ENCODE measurements at regions not wholly inside any gene's neighbourhood (a gene's known extent, or its start where the extent isn't known, plus 50 kb on each side); places are given as distances from the start of the nearest gene placed in this dataset.

DNA sequence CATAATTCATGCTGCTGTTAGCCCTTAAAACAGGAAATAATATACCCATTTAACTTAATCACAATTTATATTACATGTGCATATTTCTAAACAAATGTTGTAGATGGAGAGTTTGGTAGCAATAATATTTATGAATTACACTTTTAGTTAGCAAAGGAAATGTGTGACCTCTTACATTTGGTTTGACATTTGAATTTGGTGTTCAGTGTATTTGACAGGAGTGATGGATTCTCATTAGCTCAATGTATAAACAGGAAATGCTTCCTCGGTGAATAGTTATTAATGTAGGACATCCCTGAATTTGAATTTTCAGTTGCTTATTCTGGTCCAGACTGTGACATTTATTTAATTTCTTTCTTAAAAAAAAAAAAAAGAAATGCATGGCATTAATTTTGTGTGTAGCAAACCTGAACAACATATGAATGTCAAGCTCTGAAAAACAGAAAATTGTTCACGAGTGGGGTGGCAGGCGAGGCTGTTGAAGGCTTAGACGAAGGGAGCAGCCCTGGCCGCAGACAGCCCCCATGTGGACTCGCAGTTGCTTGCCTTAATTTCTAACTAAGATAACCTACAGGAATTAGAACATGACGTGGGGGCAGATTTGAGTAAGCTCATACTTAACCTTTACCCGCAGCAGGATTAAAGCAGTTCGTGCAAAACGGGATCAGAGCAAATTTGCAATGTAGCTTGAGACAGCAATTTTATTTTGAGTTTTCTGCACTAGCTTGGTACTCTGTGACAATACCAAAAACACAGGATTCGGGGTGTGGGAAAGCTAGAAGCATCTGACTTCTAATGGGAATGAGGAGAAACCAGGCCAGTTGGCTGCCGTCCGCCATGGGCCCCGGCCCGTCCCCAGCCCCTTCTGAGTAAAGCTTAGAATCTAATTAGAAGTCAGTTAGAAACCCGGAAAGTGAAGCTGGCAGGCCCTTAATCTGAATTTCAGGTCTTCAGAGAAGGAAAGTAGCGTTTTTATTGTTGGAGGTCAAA is 134.3 kb downstream of the MACROH2A1 start (continued):
- TF ChIP-seq ZNF670 (CRISPR knock-in tag; IDR thresholded peaks at IDR 0.05; ENCODE audit: borderline replicate concordance): no peak
- no peak for TF ChIP-seq ARNTL (CRISPR knock-in tag; IDR thresholded peaks at IDR 0.05)
- peak; percentile 39; the same call in 1 of the 2 replicates for TF ChIP-seq POLR2G (IDR thresholded peaks at IDR 0.05; ENCODE audit: low read depth, low read length)
- TF ChIP-seq, protein P1, sequence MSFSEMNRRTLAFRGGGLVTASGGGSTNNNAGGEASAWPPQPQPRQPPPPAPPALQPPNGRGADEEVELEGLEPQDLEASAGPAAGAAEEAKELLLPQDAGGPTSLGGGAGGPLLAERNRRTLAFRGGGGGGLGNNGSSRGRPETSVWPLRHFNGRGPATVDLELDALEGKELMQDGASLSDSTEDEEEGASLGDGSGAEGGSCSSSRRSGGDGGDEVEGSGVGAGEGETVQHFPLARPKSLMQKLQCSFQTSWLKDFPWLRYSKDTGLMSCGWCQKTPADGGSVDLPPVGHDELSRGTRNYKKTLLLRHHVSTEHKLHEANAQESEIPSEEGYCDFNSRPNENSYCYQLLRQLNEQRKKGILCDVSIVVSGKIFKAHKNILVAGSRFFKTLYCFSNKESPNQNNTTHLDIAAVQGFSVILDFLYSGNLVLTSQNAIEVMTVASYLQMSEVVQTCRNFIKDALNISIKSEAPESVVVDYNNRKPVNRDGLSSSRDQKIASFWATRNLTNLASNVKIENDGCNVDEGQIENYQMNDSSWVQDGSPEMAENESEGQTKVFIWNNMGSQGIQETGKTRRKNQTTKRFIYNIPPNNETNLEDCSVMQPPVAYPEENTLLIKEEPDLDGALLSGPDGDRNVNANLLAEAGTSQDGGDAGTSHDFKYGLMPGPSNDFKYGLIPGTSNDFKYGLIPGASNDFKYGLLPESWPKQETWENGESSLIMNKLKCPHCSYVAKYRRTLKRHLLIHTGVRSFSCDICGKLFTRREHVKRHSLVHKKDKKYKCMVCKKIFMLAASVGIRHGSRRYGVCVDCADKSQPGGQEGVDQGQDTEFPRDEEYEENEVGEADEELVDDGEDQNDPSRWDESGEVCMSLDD (CRISPR knock-in tag; IDR thresholded peaks at IDR 0.05; ENCODE audit: borderline replicate concordance): 0 out of 2 replicates have a peak, but pooled peaks have one; percentile 15
- no peak for TF ChIP-seq ZNF230 (CRISPR knock-in tag; IDR thresholded peaks at IDR 0.05)
- TF ChIP-seq ARNT2 (CRISPR knock-in tag; IDR thresholded peaks at IDR 0.05; ENCODE audit: low read depth): no peak
- TF ChIP-seq SALL1 (CRISPR knock-in tag; IDR thresholded peaks at IDR 0.05): peak; percentile 18; the same call in 1 of the 2 replicates
- no peak for TF ChIP-seq MLLT10 (CRISPR knock-in tag; IDR thresholded peaks at IDR 0.05)
- TF ChIP-seq NAIF1 (CRISPR knock-in tag; IDR thresholded peaks at IDR 0.05; ENCODE audit: borderline replicate concordance): no peak
- TF ChIP-seq SIX1 (CRISPR knock-in tag; IDR thresholded peaks at IDR 0.05; ENCODE audit: borderline replicate concordance): no peak
- TF ChIP-seq ZNF484 (CRISPR knock-in tag; IDR thresholded peaks at IDR 0.05; ENCODE audit: borderline replicate concordance, low read depth): no peak
- TF ChIP-seq, protein P2, sequence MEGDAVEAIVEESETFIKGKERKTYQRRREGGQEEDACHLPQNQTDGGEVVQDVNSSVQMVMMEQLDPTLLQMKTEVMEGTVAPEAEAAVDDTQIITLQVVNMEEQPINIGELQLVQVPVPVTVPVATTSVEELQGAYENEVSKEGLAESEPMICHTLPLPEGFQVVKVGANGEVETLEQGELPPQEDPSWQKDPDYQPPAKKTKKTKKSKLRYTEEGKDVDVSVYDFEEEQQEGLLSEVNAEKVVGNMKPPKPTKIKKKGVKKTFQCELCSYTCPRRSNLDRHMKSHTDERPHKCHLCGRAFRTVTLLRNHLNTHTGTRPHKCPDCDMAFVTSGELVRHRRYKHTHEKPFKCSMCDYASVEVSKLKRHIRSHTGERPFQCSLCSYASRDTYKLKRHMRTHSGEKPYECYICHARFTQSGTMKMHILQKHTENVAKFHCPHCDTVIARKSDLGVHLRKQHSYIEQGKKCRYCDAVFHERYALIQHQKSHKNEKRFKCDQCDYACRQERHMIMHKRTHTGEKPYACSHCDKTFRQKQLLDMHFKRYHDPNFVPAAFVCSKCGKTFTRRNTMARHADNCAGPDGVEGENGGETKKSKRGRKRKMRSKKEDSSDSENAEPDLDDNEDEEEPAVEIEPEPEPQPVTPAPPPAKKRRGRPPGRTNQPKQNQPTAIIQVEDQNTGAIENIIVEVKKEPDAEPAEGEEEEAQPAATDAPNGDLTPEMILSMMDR (CRISPR knock-in tag; IDR thresholded peaks at IDR 0.05): peak; percentile 53
- TF ChIP-seq ZFP1 (CRISPR knock-in tag; IDR thresholded peaks at IDR 0.05): no peak
- no peak for TF ChIP-seq TCF12 (IDR thresholded peaks at IDR 0.05)
- no peak for TF ChIP-seq TCF12 (CRISPR knock-in tag; IDR thresholded peaks at IDR 0.05)
- TF ChIP-seq, protein P3, sequence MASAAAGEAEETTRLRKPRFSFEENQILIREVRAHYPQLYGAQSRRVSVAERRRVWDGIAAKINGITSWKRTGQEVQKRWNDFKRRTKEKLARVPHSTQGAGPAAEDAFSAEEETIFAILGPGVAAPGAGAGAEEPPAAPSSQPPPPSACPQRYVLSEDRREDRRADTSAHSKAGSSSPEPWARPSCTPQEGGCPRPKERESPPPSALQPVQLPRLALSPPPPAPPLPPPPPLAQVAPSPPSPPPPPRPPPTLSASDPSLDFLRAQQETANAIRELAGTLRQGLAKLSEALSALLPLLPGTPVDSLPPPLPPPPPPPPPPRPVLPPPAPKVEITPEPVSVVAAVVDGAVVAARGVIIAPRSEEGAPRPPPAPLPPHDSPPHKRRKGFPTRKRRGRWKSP (CRISPR knock-in tag; IDR thresholded peaks at IDR 0.05): no peak
- no peak for TF ChIP-seq IRF2 (CRISPR knock-in tag; IDR thresholded peaks at IDR 0.05)
- no peak for TF ChIP-seq GABPB1 (CRISPR knock-in tag; IDR thresholded peaks at IDR 0.05)
- TF ChIP-seq ZNF772 (CRISPR knock-in tag; IDR thresholded peaks at IDR 0.05): no peak
- no peak for TF ChIP-seq ZNF790 (CRISPR knock-in tag; IDR thresholded peaks at IDR 0.05; ENCODE audit: borderline replicate concordance)
- TF ChIP-seq HOXA3 (CRISPR knock-in tag; IDR thresholded peaks at IDR 0.05): 0 out of 2 replicates have a peak, but pooled peaks have one; percentile 16
- TF ChIP-seq, protein P4, sequence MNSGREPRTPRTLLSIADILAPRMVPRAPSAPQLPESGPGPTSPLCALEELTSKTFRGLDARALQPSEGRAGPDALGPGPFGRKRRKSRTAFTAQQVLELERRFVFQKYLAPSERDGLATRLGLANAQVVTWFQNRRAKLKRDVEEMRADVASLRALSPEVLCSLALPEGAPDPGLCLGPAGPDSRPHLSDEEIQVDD (CRISPR knock-in tag; IDR thresholded peaks at IDR 0.05; ENCODE audit: borderline replicate concordance): no peak
- TF ChIP-seq ZFP82 (CRISPR knock-in tag; IDR thresholded peaks at IDR 0.05; ENCODE audit: borderline replicate concordance): no peak

Data from HepG2 (cell line).